IMR-90 (cell line): ENCODE measurements at regions not wholly inside any gene's neighbourhood (a gene's known extent, or its start where the extent isn't known, plus 50 kb on each side); places are given as distances from the start of the nearest gene placed in this dataset.
A peak's percentile ranks its signal among the peaks of the same experiment; 100 is the strongest.

ENCODE experiments used
- ATAC-seq: fragments of 200-7000 bp; cut with Tn5 transposase; 2 replicates; pipeline ENCODE4 v1.9.1; 2020; ENCODE audit warnings: low read depth, mild to moderate bottlenecking, moderate library complexity
- BruUV-seq: library from RNA; stranded (reverse); fragments of 400-500 nt; replicated peaks from 2 replicates; lab custom pipeline; 2021; lab: Mats Ljungman, UMichigan
- CTCF ChIA-PET: fragments of 300-600 bp; formaldehyde crosslinking; extraction: SDS; loops from one replicate; lab custom pipeline; 2021; ENCODE audit warnings: antibody characterized with exemption; lab: Yijun Ruan, JAX
- POLR2A ChIA-PET: fragments of 300-600 bp; sonication (Branson Sonifier 250); formaldehyde crosslinking; loops from one replicate; lab custom pipeline; 2022; ENCODE audit warnings: antibody characterized with exemption; ENCODE audit not compliant: unreplicated experiment; lab: Charles Lee
- DNase-seq: peaks from one replicate; pipeline ENCODE4 v3.0.0; 2013
- H2AFZ ChIP-seq: replicated peaks from 2 replicates; pipeline ENCODE3; 2013; ENCODE audit warnings: low read length, mild to moderate bottlenecking; ENCODE audit not compliant: poor library complexity
- H2AK5ac ChIP-seq: 2 replicates; pipeline ENCODE4 v1.6.1; 2013; ENCODE audit warnings: low read depth, low read length, inconsistent platforms
- H2AK9ac ChIP-seq: replicated peaks from 2 replicates; pipeline ENCODE3; 2013; ENCODE audit warnings: mild to moderate bottlenecking, low read depth, low read length, moderate library complexity; ENCODE audit not compliant: poor library complexity
- H2BK120ac ChIP-seq: 2 replicates; pipeline ENCODE4 v1.6.1; 2013; ENCODE audit warnings: low read depth, low read length, inconsistent platforms
- H2BK15ac ChIP-seq: 3 replicates; pipeline ENCODE4 v1.6.1; 2013; ENCODE audit warnings: low read depth, low read length, inconsistent platforms
- H2BK20ac ChIP-seq: 2 replicates; pipeline ENCODE4 v1.6.1; 2013; ENCODE audit warnings: low read depth, mild to moderate bottlenecking, inconsistent platforms, low read length, moderate library complexity
- H2BK5ac ChIP-seq: 2 replicates; pipeline ENCODE4 v1.6.1; 2013; ENCODE audit warnings: mild to moderate bottlenecking, low read depth, low read length, inconsistent platforms; ENCODE audit not compliant: poor library complexity, severe bottlenecking
- H3K14ac ChIP-seq: replicated peaks from 2 replicates; pipeline ENCODE4 v1.6.1; 2013; ENCODE audit warnings: low read depth, low read length, inconsistent platforms
- H3K18ac ChIP-seq: 2 replicates; pipeline ENCODE4 v1.6.1; 2013; ENCODE audit warnings: low read depth, low read length, control low read depth
- H3K23ac ChIP-seq: 2 replicates; pipeline ENCODE4 v1.6.1; 2013; ENCODE audit warnings: low read depth, low read length, inconsistent platforms
- H3K27ac ChIP-seq: 2 replicates; pipeline ENCODE4 v1.5.1; 2013; ENCODE audit warnings: mild to moderate bottlenecking, control low read depth, low read length; ENCODE audit not compliant: insufficient read depth
- H3K27me3 ChIP-seq: 2 replicates; pipeline ENCODE4 v1.6.1; 2013; ENCODE audit warnings: low read length; ENCODE audit not compliant: control insufficient read depth, insufficient read depth
- H3K36me3 ChIP-seq: 2 replicates; pipeline ENCODE4 v1.6.1; 2013; ENCODE audit warnings: low read length, mixed read lengths; ENCODE audit not compliant: control insufficient read depth, insufficient read depth
- H3K4ac ChIP-seq: 2 replicates; pipeline ENCODE4 v1.6.1; 2013; ENCODE audit warnings: low read depth, low read length, inconsistent platforms
- H3K4me1 ChIP-seq: 2 replicates; pipeline ENCODE4 v1.6.1; 2013; ENCODE audit warnings: low read length, mixed read lengths; ENCODE audit not compliant: control insufficient read depth, insufficient read depth
- H3K4me2 ChIP-seq: 2 replicates; pipeline ENCODE4 v1.6.1; 2013; ENCODE audit warnings: low read depth, mild to moderate bottlenecking, control low read depth, low read length, moderate library complexity
- H3K4me3 ChIP-seq: 2 replicates; pipeline ENCODE4 v1.5.1; 2013; ENCODE audit warnings: low read depth, mild to moderate bottlenecking, control low read depth, low read length, moderate library complexity; ENCODE audit not compliant: insufficient read depth
- H3K56ac ChIP-seq: 2 replicates; pipeline ENCODE4 v1.6.1; 2013; ENCODE audit warnings: low read length, inconsistent platforms; ENCODE audit not compliant: insufficient read depth; ENCODE audit errors: extremely low read depth
- H3K79me1 ChIP-seq, 2 experiments: 2 replicates each; pipeline ENCODE4 v1.6.1; 2013; ENCODE audit warnings: low read length in 2 of 2, inconsistent platforms in 1 of 2, low read depth in 1 of 2
- H3K9ac ChIP-seq: 2 replicates; pipeline ENCODE4 v1.6.1; 2013; ENCODE audit warnings: low read depth, low read length, control low read depth
- H3K9me1 ChIP-seq: 2 replicates; pipeline ENCODE4 v1.6.1; 2013; ENCODE audit warnings: low read length, inconsistent platforms; ENCODE audit not compliant: insufficient read depth
- H3K9me3 ChIP-seq: 2 replicates; pipeline ENCODE4 v1.6.1; 2013; ENCODE audit warnings: low read length; ENCODE audit not compliant: control insufficient read depth, insufficient read depth
- H4K20me1 ChIP-seq: 2 replicates; pipeline ENCODE4 v1.6.1; 2013; ENCODE audit warnings: low read length, inconsistent platforms; ENCODE audit not compliant: insufficient read depth
- H4K5ac ChIP-seq: 2 replicates; pipeline ENCODE4 v1.6.1; 2013; ENCODE audit warnings: mild to moderate bottlenecking, low read depth, low read length, control low read depth
- H4K8ac ChIP-seq, 2 experiments: 2 replicates each; pipeline ENCODE4 v1.6.1; 2013; ENCODE audit warnings: low read depth in 2 of 2, low read length in 2 of 2, control low read depth in 1 of 2, inconsistent platforms in 1 of 2
- H4K91ac ChIP-seq: 2 replicates; pipeline ENCODE4 v1.6.1; 2013; ENCODE audit warnings: low read depth, low read length, inconsistent platforms; ENCODE audit not compliant: insufficient read depth
- RAD21 ChIP-seq: IDR thresholded peaks from 2 replicates; pipeline ENCODE4 v1.6.1; 2012; ENCODE audit warnings: low read length, improper control_type of control experiment
- WGBS, 2 experiments: methylation state at CpG; one replicate each; pipeline versions ENCODE4 v1.1.5 to v1.1.7; 2013; ENCODE audit warnings: missing lambda C conversion rate in 2 of 2; ENCODE audit not compliant: insufficient read length in 1 of 2; ENCODE audit errors: extremely low coverage in 2 of 2; 5-methylcytosine and 5-hydroxymethylcytosine counted together
- dilution Hi-C: fragments of 300-500 bp; cut with HindIII; formaldehyde crosslinking; loops from one replicate; pipeline ENCODE4 v1.14.3; 2018; ENCODE audit warnings: low sequenced_read_pairs; ENCODE audit not compliant: unreplicated experiment
- in situ Hi-C: fragments of 300-500 bp; cut with MboI; formaldehyde crosslinking; loops from 3 replicates; pipeline ENCODE4 v1.14.3; 2019; ENCODE audit warnings: low sequenced_read_pairs, inconsistent platforms, mixed read lengths
- intact Hi-C: fragments of 100-400 bp; cut with micrococcal nuclease; formaldehyde crosslinking; loops from 2 replicates; pipeline ENCODE4 v1.10.0; 2022
- TF ChIP-seq, protein P1 (sequence below): conservative IDR thresholded peaks from 2 replicates; pipeline ENCODE4 v1.5.1; 2012; ENCODE audit warnings: mild to moderate bottlenecking, low read depth, low read length, improper control_type of control experiment

GRCh38 chr15:62241135-62241770 is 76.2 kb upstream of the C2CD4B start:
- Histone ChIP-seq H3K9me1 (no peaks in the 10 kb centered on the region), H2BK5ac (no peak overlapping the region), H4K8ac (no peak overlapping the region), H3K4me1 (no peaks in the 10 kb centered on the region), H3K79me1 (no peaks in the 10 kb centered on the region), H3K4me3 (no peak overlapping the region), H3K14ac (no peak overlapping the region), H3K56ac (no peak overlapping the region), H3K9me3 (peaks cover 3% of the 10 kb centered on the region; the same call in 1 of the 2 replicates), H2BK20ac (no peak overlapping the region), H4K5ac (no peak overlapping the region), H3K4ac (no peak overlapping the region), H3K23ac (no peak overlapping the region), H2AFZ (peak overlapping the region; percentile 46), H3K4me2 (no peak overlapping the region), H4K91ac (no peak overlapping the region), H2AK9ac (no peak overlapping the region), H3K18ac (no peak overlapping the region), H3K27me3 (peaks cover 4% of the 10 kb centered on the region), H3K27ac (no peak overlapping the region), H2AK5ac (no peak overlapping the region), H3K36me3 (no peaks in the 10 kb centered on the region), H2BK120ac (no peak overlapping the region), H2BK15ac (no peak overlapping the region), H3K9ac (no peak overlapping the region), H4K20me1 (no peaks in the 10 kb centered on the region)
- intact Hi-C loops, result no loop called here
- TF ChIP-seq RAD21, result no peak
- TF ChIP-seq, protein P1, sequence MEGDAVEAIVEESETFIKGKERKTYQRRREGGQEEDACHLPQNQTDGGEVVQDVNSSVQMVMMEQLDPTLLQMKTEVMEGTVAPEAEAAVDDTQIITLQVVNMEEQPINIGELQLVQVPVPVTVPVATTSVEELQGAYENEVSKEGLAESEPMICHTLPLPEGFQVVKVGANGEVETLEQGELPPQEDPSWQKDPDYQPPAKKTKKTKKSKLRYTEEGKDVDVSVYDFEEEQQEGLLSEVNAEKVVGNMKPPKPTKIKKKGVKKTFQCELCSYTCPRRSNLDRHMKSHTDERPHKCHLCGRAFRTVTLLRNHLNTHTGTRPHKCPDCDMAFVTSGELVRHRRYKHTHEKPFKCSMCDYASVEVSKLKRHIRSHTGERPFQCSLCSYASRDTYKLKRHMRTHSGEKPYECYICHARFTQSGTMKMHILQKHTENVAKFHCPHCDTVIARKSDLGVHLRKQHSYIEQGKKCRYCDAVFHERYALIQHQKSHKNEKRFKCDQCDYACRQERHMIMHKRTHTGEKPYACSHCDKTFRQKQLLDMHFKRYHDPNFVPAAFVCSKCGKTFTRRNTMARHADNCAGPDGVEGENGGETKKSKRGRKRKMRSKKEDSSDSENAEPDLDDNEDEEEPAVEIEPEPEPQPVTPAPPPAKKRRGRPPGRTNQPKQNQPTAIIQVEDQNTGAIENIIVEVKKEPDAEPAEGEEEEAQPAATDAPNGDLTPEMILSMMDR, result peak; percentile 27; the same call in 1 of the 2 replicates
- WGBS, 2 experiments, result 70% methylated on average over 2 of the region's 5 CpGs; no CpG with 5 or more reads in 1 of the 2 experiments
- in situ Hi-C loops, result no loop called here
- dilution Hi-C loops, result no loop called here
- no peak; the same call in 1 of the 2 replicates for ATAC-seq
- BruUV-seq, result no TSS peak
- DNase-seq, result no peak
- POLR2A ChIA-PET, result no interaction called here
- CTCF ChIA-PET, result interaction anchor here (1.0 to 1.2 kb wide), 2 partner anchors 9 to 13 kb away, joined by 3 read pairs; no protein-coding TSS in a partner anchor
